Spleen (tissue), 7 donors: ENCODE measurements at regions not wholly inside any gene's neighbourhood (a gene's known extent, or its start where the extent isn't known, plus 50 kb on each side); places are given as distances from the start of the nearest gene placed in this dataset.

Source experiments
- CTCF ChIP-seq, 11 experiments: fragments of 200-600 bp in 7 of 11; fragments of 450-650 bp in 4 of 11; sonication (generic) in 4 of 11; IDR thresholded peaks in 8 of 11; conservative IDR thresholded peaks in 3 of 11; 1 replicate in 7 of 11; 2 replicates in 4 of 11; pipeline versions ENCODE4 v1.4.0 to v1.8.0; 2016 to 2021; ENCODE audit warnings: antibody characterized with exemption in 11 of 11, inconsistent platforms in 4 of 11, mild to moderate bottlenecking in 1 of 11
- POLR2A ChIP-seq, 3 donors: fragments of 450-650 bp; IDR thresholded peaks; one replicate each; pipeline ENCODE4 v1.5.1; 2017; ENCODE audit warnings: antibody characterized with exemption in 3 of 3, mild to moderate bottlenecking in 1 of 3
- POLR2AphosphoS5 ChIP-seq, 3 donors: sonication (generic); formaldehyde crosslinking; IDR thresholded peaks; one replicate each; pipeline ENCODE4 v1.5.1; 2017; ENCODE audit warnings: antibody characterized with exemption in 3 of 3
- donor health status: DM: no; HTN: no; CAD: no; lungs with moderate emphysema.
- donor health status: DM: no; HTN: no; CAD: no.
- donor health status: DM: no; HTN: no; CAD: no.

GRCh38 chr9:103372828-103373227, 377.7 kb downstream of the CYLC2 start:
- TF ChIP-seq POLR2A (IDR thresholded peaks at IDR 0.05), result no peak
- no peak for TF ChIP-seq CTCF (IDR thresholded peaks at IDR 0.05 in 8 of 11, conservative IDR thresholded peaks at IDR 0.05 in 3 of 11)
- TF ChIP-seq POLR2AphosphoS5 (IDR thresholded peaks at IDR 0.05), result no peak
